Neural crest cell (in vitro differentiated cells): ENCODE measurements at regions not wholly inside any gene's neighbourhood (a gene's known extent, or its start where the extent isn't known, plus 50 kb on each side); places are given as distances from the start of the nearest gene placed in this dataset.
A peak's percentile ranks its signal among the peaks of the same experiment; 100 is the strongest.

Experiments used
- DNase-seq: peaks from one replicate; pipeline ENCODE4 v3.0.0; 2021; ENCODE audit warnings: low read depth, mixed read lengths, low spot score
- H3K27ac Mint-ChIP-seq: one replicate; pipeline ENCODE4 v1.8.0; 2021; ENCODE audit warnings: mild to moderate bottlenecking, mixed read lengths; ENCODE audit not compliant: unreplicated experiment
- H3K27me3 Mint-ChIP-seq: 2 replicates; pipeline ENCODE4 v1.8.0; 2021; ENCODE audit warnings: low read depth, mild to moderate bottlenecking, mixed read lengths
- H3K36me3 Mint-ChIP-seq: 2 replicates; pipeline ENCODE4 v1.8.0; 2021; ENCODE audit warnings: low read depth, mild to moderate bottlenecking, mixed read lengths
- H3K4me1 Mint-ChIP-seq: 2 replicates; pipeline ENCODE4 v1.8.0; 2021; ENCODE audit warnings: mixed read lengths
- H3K4me3 Mint-ChIP-seq: one replicate; pipeline ENCODE4 v1.8.0; 2021; ENCODE audit warnings: mild to moderate bottlenecking, mixed read lengths
- H3K9me3 Mint-ChIP-seq: 2 replicates; pipeline ENCODE4 v1.8.0; 2021; ENCODE audit warnings: mixed read lengths
- CTCF ChIP-seq: fragments of 200-600 bp; sonication (generic); conservative IDR thresholded peaks from 2 replicates; pipeline ENCODE4 v1.5.0; 2021; ENCODE audit warnings: antibody characterized with exemption, mild to moderate bottlenecking

- Mint-ChIP-seq H3K27me3 (no peaks in the 10 kb centered on the region), H3K27ac (no peak overlapping the region), H3K9me3 (no peaks in the 10 kb centered on the region), H3K4me3 (no peak overlapping the region), H3K36me3 (no peaks in the 10 kb centered on the region), H3K4me1 (no peaks in the 10 kb centered on the region)
- no peak for TF ChIP-seq CTCF
- DNase-seq, result no peak
These were observed 255.7 kb upstream of the KLHL1 start for GRCh38 chr13:70363991-70364390.

- no peaks in the 10 kb centered on the region for H3K4me1 Mint-ChIP-seq
- no peaks in the 10 kb centered on the region for H3K9me3 Mint-ChIP-seq
These were observed 254.7 kb upstream of the KLHL1 start for GRCh38 chr13:70362820-70363570.

GRCh38 chr13:70357031-70357430 lies 248.8 kb upstream of the KLHL1 start:
- no peak for TF ChIP-seq CTCF
- Mint-ChIP-seq H3K4me3 (no peak overlapping the region), H3K9me3 (no peaks in the 10 kb centered on the region), H3K27me3 (no peaks in the 10 kb centered on the region), H3K27ac (peak overlapping the region; percentile 6), H3K36me3 (no peaks in the 10 kb centered on the region), H3K4me1 (no peaks in the 10 kb centered on the region)
- DNase-seq, result no peak

More at GRCh38 chr13:70362820-70363570, 254.7 kb upstream of the KLHL1 start:
- Mint-ChIP-seq H3K4me3 (no peak overlapping the region), H3K36me3 (no peaks in the 10 kb centered on the region), H3K27me3 (no peaks in the 10 kb centered on the region), H3K27ac (no peak overlapping the region)
- DNase-seq, result no peak
- no peak for TF ChIP-seq CTCF

- H3K4me3 Mint-ChIP-seq, result no peak overlapping the region
- no peaks in the 10 kb centered on the region for H3K27me3 Mint-ChIP-seq
- no peaks in the 10 kb centered on the region for H3K4me1 Mint-ChIP-seq
- TF ChIP-seq CTCF, result no peak
- no peak overlapping the region for H3K27ac Mint-ChIP-seq
- peaks cover 3% of the 10 kb centered on the region for H3K9me3 Mint-ChIP-seq
- no peaks in the 10 kb centered on the region for H3K36me3 Mint-ChIP-seq
- DNase-seq, result no peak
These were observed 244.8 kb upstream of the KLHL1 start for GRCh38 chr13:70353096-70353495.

- H3K4me1 Mint-ChIP-seq, result no peaks in the 10 kb centered on the region
These were observed 239.8 kb upstream of the KLHL1 start for GRCh38 chr13:70347947-70348620.

More at GRCh38 chr13:70347947-70348620, 239.8 kb upstream of the KLHL1 start:
- no peak for DNase-seq
- Mint-ChIP-seq H3K27ac (no peak overlapping the region), H3K4me3 (no peak overlapping the region), H3K36me3 (no peaks in the 10 kb centered on the region), H3K27me3 (no peaks in the 10 kb centered on the region), H3K9me3 (peaks cover 3% of the 10 kb centered on the region)
- no peak for TF ChIP-seq CTCF
